Mammary epithelial cell (primary cell): ENCODE measurements at regions not wholly inside any gene's neighbourhood (a gene's known extent, or its start where the extent isn't known, plus 50 kb on each side); places are given as distances from the start of the nearest gene placed in this dataset.

ENCODE experiments used
- EZH2 ChIP-seq: IDR thresholded peaks from 2 replicates; pipeline ENCODE4 v1.6.1; 2012; ENCODE audit warnings: low read length, inconsistent platforms, borderline replicate concordance
- TF ChIP-seq, protein P1 (sequence below), 2 donors: IDR thresholded peaks in 1 of 2; conservative IDR thresholded peaks in 1 of 2; 2 replicates each; pipeline ENCODE4 v1.5.1; 2011 to 2012; ENCODE audit warnings: inconsistent platforms in 2 of 2, low read length in 2 of 2, mild to moderate bottlenecking in 2 of 2, control low read depth in 1 of 2, low read depth in 1 of 2; ENCODE audit not compliant: insufficient read depth in 1 of 2; ENCODE audit errors: extremely low read depth in 1 of 2

DNA sequence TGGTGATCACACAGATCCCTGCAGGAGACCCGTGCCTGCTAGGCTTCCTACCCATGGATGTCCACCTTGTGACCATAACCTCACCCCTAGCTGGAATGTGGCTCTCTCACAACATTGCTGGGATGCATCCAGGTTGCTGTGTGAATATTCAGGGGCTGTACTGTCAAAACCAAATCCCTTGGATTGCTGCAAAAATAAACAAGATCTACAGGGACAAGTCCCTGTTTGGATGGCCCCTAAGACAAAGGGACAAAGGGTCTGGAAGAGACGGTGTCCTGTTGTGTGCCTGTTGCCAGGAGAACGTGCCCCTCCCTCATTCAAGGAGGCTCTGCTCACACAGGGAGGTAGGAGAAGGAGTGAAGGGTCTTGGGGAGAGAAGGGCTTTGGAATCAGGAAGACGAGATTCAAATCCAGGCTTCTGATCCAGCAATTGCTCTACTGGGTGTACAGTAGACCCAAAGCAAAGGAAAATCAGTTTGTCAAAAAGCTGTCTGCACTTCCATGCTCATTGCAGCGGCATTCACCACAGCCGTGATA is 89.2 kb upstream of the WASF3 start:
- TF ChIP-seq, protein P1, sequence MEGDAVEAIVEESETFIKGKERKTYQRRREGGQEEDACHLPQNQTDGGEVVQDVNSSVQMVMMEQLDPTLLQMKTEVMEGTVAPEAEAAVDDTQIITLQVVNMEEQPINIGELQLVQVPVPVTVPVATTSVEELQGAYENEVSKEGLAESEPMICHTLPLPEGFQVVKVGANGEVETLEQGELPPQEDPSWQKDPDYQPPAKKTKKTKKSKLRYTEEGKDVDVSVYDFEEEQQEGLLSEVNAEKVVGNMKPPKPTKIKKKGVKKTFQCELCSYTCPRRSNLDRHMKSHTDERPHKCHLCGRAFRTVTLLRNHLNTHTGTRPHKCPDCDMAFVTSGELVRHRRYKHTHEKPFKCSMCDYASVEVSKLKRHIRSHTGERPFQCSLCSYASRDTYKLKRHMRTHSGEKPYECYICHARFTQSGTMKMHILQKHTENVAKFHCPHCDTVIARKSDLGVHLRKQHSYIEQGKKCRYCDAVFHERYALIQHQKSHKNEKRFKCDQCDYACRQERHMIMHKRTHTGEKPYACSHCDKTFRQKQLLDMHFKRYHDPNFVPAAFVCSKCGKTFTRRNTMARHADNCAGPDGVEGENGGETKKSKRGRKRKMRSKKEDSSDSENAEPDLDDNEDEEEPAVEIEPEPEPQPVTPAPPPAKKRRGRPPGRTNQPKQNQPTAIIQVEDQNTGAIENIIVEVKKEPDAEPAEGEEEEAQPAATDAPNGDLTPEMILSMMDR (conservative IDR thresholded peaks at IDR 0.05 in 1 of 2, IDR thresholded peaks at IDR 0.05 in 1 of 2; ENCODE audit: extremely low read depth in 1 of 2, insufficient read depth in 1 of 2, low read depth in 1 of 2, low read length in 2 of 2) = no peak
- TF ChIP-seq EZH2 = no peak
